ENCODE measurements at regions not wholly inside any gene's neighbourhood (a gene's known extent, or its start where the extent isn't known, plus 50 kb on each side); places are given as distances from the start of the nearest gene placed in this dataset.

- no peak for DNase-seq (ENCODE audit: low read depth)
- TF ChIP-seq CTCF (IDR thresholded peaks at IDR 0.05; ENCODE audit: insufficient read depth, low read depth, low read length, missing control alignments): no peak
- no peak overlapping the region for H3K4me3 ChIP-seq (ENCODE audit: low read depth, low read length)
Measured at GRCh38 chr9:90446200-90446948, 196.2 kb downstream of the DIRAS2 start.

GRCh38 chr9:90447773-90448172 is 194.9 kb downstream of the DIRAS2 start:
- no peak for DNase-seq (ENCODE audit: low read depth)
- no peak overlapping the region for H3K4me3 ChIP-seq (ENCODE audit: low read depth, low read length)
- no peak for TF ChIP-seq CTCF (IDR thresholded peaks at IDR 0.05; ENCODE audit: insufficient read depth, low read depth, low read length, missing control alignments)

- no peak overlapping the region for H3K4me3 ChIP-seq (ENCODE audit: low read depth, low read length)
- no peak for TF ChIP-seq CTCF (IDR thresholded peaks at IDR 0.05; ENCODE audit: insufficient read depth, low read depth, low read length, missing control alignments)
- no peak for DNase-seq (ENCODE audit: low read depth)
Measured at GRCh38 chr9:90449213-90449925, 193.3 kb downstream of the DIRAS2 start.

- H3K4me3 ChIP-seq (ENCODE audit: low read depth, low read length): no peak overlapping the region
- TF ChIP-seq CTCF (IDR thresholded peaks at IDR 0.05; ENCODE audit: insufficient read depth, low read depth, low read length, missing control alignments): no peak
- DNase-seq (ENCODE audit: low read depth): no peak
Measured at GRCh38 chr9:90451804-90452203, 190.8 kb downstream of the DIRAS2 start.

- H3K4me3 ChIP-seq (ENCODE audit: low read depth, low read length): no peak overlapping the region
- DNase-seq (ENCODE audit: low read depth): no peak
- no peak for TF ChIP-seq CTCF (IDR thresholded peaks at IDR 0.05; ENCODE audit: insufficient read depth, low read depth, low read length, missing control alignments)
Measured at GRCh38 chr9:90455316-90455715, 187.3 kb downstream of the DIRAS2 start.

- DNase-seq (ENCODE audit: low read depth): no peak
- H3K4me3 ChIP-seq (ENCODE audit: low read depth, low read length): no peak overlapping the region
- no peak for TF ChIP-seq CTCF (IDR thresholded peaks at IDR 0.05; ENCODE audit: insufficient read depth, low read depth, low read length, missing control alignments)
Measured at GRCh38 chr9:90457386-90458190, 185.0 kb downstream of the DIRAS2 start.

Data from GM12865 (cell line).